ENCODE measurements at regions not wholly inside any gene's neighbourhood (a gene's known extent, or its start where the extent isn't known, plus 50 kb on each side); places are given as distances from the start of the nearest gene placed in this dataset.
"Not testable (repeated sequence)": the region's sequence is repeated elsewhere in the genome, so short reads cannot be mapped to it uniquely, and the experiment has no call there.

GRCh38 chr2:8371653-8372052, 310.2 kb upstream of the ID2 start:
- DNase-seq: no peak

- DNase-seq: no peak
Observed at GRCh38 chr2:8374782-8375181, 307.1 kb upstream of the ID2 start.

GRCh38 chr2:8376603-8377410, 305.0 kb upstream of the ID2 start:
- DNase-seq: peak; percentile 25

GRCh38 chr2:8378016-8378810, 303.6 kb upstream of the ID2 start:
- peak; percentile 19 for DNase-seq

GRCh38 chr2:8379128-8379527, 302.7 kb upstream of the ID2 start:
- DNase-seq: no peak

GRCh38 chr2:8379549-8379948, 302.3 kb upstream of the ID2 start:
- DNase-seq: no peak

- no peak for DNase-seq
Observed at GRCh38 chr2:8380026-8380425, 301.8 kb upstream of the ID2 start.

GRCh38 chr2:8380566-8380965, 301.3 kb upstream of the ID2 start:
- no peak for DNase-seq

GRCh38 chr2:8382485-8382884, 299.4 kb upstream of the ID2 start:
- no peak for DNase-seq

- not testable (repeated sequence) for DNase-seq
Observed at GRCh38 chr2:8386748-8387147, 295.1 kb upstream of the ID2 start.

- no peak for DNase-seq
Observed at GRCh38 chr2:8388781-8389180, 293.1 kb upstream of the ID2 start.

GRCh38 chr2:8389431-8390108, 292.3 kb upstream of the ID2 start:
- no peak for DNase-seq

GRCh38 chr2:8391126-8391525, 290.7 kb upstream of the ID2 start:
- DNase-seq: no peak

- no peak for DNase-seq
Observed at GRCh38 chr2:8391584-8391983, 290.3 kb upstream of the ID2 start.

- no peak for DNase-seq
Observed at GRCh38 chr2:8392098-8392866, 289.6 kb upstream of the ID2 start.

- no peak for DNase-seq
Observed at GRCh38 chr2:8393506-8393905, 288.4 kb upstream of the ID2 start.

GRCh38 chr2:8394131-8394530, 287.7 kb upstream of the ID2 start:
- no peak for DNase-seq

GRCh38 chr2:8394569-8395359, 287.1 kb upstream of the ID2 start:
- DNase-seq: no peak

GRCh38 chr2:8395718-8396117, 286.1 kb upstream of the ID2 start:
- no peak for DNase-seq

GRCh38 chr2:8398040-8398668, 283.7 kb upstream of the ID2 start:
- DNase-seq: no peak

- DNase-seq: no peak
Observed at GRCh38 chr2:8399731-8400130, 282.1 kb upstream of the ID2 start.

- no peak for DNase-seq
Observed at GRCh38 chr2:8400196-8400595, 281.7 kb upstream of the ID2 start.
